ENCODE measurements at regions not wholly inside any gene's neighbourhood (a gene's known extent, or its start where the extent isn't known, plus 50 kb on each side); places are given as distances from the start of the nearest gene placed in this dataset.

DNA sequence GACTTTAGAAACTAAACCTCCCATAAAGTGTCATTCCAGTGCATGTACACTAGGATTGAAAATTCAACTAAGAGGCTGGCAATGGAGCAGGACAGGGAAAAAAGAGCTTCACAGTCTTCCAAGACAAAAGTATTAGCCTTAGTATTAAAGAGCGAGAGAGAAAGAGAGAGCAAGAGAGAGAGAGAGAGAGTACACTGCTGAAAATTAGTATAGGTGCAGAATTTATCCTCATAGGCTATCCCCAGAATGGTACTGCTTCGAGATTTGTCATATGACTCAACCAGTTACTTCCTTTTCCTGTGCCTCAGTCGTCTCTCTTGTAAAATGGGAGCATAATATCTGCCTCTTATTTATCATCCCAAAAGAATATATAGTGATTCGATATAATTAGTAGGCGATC, 543.2 kb upstream of the JARID2 start:
- DNase-seq (ENCODE audit: low read depth) = no peak

DNA sequence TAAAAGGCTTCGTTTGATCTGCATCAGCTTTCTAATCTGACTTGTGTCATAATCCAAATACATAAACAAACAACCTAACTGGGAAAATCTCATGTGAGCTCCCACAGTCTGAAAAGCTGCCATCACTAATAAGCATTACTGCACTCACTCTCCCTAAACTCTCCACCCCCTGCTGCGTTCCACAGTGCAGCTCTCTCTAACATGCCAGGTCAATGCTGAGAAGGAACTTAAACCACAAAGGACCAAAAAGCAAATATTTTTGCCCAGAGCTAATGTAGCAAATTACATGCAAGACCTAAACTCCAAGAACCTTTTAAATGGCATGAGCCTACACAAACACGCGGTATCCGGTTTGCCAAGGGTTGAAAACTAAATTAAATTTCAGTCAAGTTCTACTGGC, 542.3 kb upstream of the JARID2 start:
- DNase-seq (ENCODE audit: low read depth) = no peak

GRCh38 chr6:14704383-14705271, 541.2 kb upstream of the JARID2 start:
- DNase-seq (ENCODE audit: low read depth) = no peak

DNA sequence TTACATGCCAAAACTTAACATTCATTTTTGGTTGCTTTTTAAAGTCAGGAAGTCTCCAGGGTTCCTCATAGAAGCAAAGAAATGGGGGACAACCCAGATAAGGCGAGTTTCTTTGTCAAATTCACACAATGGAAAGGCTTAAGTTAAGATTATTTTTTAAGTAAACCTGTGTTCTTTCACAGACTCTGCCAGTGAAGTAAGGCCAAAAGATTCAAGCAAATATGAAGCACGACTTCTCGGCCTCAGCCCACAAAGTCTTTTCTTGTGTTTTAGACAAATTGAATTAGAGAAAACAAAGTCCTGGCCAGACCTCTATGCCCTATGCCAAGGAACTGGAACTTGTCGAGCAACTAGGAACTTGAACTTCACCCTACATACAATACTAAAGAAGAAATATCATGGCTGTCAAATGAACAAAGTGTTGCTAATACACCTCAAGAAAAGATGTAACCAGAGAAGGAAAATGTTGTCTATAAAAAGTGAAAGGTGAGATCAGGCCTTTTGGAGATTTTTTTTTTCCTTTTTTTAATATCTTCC, 540.0 kb upstream of the JARID2 start:
- DNase-seq (ENCODE audit: low read depth) = no peak

DNA sequence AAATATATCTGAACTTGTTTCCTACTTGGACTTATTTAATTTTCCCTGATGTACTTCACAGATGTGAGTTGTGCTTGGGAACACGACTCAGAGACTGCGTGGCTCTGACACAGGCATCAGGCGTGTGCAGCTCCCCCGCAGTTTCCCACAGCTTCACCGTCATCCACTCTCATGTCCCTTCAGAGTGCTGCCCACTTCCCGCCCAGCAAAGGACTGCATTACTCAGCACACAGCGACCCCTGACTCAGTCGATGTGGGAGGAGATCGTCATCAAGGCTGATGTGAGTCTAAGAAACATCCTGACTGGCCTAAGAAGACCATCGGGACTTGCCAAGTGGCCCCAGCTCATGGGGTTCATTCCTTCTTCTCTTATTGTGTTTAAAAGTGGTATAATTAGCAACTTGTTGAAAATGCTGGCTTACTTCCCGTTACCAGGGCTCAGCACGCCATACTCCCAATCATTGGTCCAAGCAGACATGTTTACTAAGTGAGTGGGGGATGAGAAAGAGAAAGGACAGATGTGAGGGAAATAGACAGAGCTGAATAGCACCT, 539.4 kb upstream of the JARID2 start:
- DNase-seq (ENCODE audit: low read depth) = no peak

DNA sequence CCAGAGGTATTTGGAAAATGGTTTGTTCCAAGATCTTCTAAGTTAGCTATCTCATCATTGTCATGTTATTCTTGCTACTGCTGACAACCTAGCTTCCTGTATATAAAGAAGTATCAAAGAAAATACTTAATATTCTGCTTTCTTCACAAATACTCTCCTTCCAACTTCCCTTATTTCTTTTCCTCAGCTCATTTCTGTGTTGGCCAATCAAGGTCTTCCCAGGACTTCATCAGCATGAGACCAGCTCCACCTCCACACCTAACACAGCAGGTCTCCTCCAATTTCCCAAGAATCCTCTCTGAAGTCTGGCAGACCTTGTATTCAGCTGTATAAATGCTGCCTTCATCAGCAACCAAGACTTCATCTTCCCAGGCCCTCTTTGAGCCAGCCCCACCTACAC, 538.6 kb upstream of the JARID2 start:
- DNase-seq (ENCODE audit: low read depth) = no peak

GRCh38 chr6:14707971-14708465, 537.9 kb upstream of the JARID2 start:
- no peak for DNase-seq (ENCODE audit: low read depth)

- DNase-seq (ENCODE audit: low read depth) = no peak
Measured at GRCh38 chr6:14709066-14709670, 536.7 kb upstream of the JARID2 start.

DNA sequence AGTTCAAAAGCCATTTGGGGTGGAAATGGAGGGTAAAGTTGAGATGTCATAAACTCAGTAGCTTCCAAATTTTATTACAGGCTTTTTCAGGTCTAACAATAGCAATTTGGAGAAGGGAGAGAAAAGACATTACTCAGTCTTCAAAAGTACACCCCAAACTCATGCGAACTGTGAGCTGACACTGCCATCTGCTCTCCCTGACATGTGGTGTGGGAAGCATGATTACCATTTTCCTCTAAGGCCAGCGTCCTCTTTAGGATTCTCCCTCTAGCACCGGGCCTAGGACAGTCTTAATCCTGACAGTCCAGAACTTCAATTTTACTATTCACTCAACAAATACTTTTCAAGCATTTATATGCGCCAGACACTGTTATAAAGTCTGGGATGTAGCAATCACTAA, 536.0 kb upstream of the JARID2 start:
- DNase-seq (ENCODE audit: low read depth) = no peak

- no peak for DNase-seq (ENCODE audit: low read depth)
Measured at GRCh38 chr6:14710421-14710820, 535.4 kb upstream of the JARID2 start.

DNA sequence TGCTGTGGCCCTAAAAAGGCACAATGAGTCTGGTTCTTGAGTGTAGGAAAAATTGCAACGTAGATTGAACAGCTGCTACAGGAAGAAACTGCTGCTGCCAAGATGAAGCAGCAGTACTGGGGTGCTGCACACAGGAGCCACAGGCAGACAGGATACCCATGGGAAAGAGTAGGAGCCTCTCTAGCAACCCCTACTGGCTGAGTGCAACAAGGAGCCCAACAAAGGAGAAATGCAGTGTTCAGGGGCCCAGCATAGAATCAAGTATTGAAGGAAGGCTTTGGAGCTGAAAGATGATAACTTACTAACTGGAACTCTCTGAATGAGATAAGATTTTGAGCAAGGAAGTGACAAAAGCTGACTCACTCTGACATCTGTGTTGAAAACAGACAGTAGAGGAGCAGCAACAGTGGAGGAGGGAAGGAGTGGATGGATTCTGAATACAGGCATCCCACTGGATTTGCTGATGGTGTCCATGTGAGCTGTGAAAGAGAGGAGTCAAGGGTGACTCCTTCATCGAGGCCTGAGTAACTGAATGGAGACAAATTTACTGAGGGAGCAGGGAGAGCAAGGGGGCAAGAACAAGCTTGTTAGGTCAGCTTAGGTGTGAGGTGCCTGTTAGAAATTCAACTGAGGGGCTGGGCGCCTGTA, 534.7 kb upstream of the JARID2 start:
- no peak for DNase-seq (ENCODE audit: low read depth)

DNA sequence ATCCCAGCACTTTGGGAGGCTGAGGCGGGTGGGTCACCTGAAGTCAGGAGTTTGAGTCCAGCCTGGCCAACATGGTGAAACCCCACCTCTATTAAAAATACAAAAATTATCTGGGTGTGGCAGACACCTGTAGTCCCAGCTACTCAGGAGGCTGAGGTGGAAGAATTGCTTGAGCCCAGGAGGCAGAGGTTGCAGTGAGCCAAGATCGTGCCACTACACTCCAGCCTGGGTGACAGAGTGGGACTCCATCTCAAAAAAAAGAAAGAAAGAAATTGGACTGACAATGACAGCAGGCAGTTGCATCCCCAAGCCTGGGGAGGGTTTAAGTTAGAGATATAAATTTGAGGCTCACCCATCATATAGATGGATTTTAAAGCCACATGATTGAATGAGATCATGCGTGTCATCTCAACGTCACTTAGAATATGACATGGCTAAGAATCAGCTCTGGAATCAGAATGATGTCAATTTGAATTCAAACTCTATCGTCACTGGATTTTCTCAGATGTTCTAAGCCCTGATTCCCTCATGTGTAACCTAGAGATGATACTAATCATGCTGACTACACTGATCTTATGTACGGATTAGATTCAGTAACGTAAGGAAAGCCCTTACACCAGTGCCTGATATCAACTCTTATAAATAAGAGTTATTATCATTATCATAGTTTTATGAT, 534.0 kb upstream of the JARID2 start:
- no peak for DNase-seq (ENCODE audit: low read depth)

DNA sequence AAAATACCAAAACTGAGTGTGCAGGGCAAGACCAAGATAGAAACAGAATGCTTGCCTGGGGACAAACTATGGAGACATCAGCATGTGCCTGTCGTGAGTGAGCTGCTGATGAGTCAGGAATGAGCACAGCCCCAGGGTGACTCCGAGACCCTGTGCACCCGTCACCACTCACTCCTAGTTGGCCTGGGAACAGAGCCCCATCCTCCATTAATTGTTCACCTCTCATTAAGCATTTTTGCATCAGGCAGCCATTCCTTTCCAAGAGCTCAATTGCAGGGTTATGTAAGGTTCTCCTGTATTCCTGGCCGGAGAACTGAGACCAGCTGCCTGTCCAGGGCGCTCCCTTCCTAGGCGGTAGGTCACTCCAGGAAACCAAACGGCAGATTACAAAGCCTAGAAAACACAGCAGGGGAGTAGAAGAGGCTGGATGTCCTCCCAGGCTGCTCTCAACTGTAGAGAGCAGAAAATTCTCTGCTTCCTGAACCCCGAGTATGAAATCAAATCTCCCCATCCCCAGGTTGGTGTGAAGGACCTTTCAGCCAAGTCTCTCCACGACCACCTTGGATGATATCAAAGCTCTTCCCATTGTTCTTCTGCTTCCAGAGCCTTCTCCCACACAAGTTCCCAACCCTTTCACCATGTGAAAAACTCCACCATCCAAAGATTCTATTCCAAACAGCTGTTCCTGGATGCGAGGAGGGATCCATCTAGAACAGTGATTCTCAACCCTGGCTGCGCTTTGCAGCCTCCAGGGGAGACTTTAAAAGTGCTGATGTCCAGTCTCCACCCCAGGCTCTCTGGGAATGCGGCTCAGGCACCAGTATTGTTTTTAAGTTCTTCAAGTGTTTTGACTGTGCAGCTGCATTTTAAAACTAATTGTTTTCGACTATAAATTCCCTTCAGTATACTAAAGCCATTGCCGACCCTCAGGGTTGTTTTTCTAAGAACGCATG, 532.6 kb upstream of the JARID2 start:
- DNase-seq (ENCODE audit: low read depth) = no peak

DNA sequence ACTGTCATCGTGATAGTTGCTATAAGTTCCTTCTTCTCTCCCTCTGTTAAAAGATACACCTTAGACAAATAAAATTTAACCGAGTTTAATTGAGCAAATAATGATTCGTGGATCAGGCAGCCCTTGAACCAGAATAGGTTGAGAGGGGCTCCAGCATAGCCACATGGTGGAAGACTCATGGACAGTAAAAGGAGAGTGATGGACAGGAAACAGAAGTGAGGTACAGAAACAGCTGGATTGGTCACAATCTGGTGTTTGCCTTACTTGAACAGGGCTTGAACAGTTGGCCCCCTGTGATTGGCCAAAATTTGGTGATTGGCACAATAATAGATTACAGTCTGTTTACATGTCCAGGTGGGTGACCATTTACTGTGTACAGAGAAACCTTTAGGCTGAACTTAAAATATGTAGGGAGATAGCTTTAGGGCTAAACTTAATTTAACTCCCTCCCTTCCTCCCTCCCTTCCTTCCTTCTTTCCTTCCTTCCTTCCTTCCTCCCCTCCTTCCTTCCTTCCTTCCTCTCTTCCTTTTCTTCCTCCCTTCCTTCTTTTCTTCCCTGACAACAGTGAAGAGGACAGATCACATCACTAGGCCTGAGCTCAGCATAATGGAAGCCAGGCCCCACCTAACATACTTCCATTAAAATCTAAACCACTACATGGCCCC, 531.8 kb upstream of the JARID2 start:
- no peak for DNase-seq (ENCODE audit: low read depth)

DNA sequence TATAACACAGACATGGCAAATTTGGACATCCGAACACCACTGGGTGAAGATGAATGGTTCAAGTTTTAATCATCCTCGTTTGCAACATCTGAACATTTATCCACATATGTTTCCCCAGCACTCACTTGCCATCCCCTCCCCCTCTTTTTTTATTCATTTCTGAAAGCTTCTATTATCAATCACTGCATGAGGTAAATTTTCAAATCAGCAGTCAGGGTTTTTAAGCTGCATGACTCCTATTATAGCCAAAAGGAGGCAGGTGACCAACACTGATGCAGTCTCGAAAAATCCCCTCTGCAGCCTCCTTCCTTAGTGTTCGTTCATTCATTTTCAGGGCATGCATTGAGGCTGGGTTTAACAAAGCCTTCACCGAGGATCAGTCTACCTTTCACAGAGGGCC, 530.8 kb upstream of the JARID2 start:
- DNase-seq (ENCODE audit: low read depth) = no peak

DNA sequence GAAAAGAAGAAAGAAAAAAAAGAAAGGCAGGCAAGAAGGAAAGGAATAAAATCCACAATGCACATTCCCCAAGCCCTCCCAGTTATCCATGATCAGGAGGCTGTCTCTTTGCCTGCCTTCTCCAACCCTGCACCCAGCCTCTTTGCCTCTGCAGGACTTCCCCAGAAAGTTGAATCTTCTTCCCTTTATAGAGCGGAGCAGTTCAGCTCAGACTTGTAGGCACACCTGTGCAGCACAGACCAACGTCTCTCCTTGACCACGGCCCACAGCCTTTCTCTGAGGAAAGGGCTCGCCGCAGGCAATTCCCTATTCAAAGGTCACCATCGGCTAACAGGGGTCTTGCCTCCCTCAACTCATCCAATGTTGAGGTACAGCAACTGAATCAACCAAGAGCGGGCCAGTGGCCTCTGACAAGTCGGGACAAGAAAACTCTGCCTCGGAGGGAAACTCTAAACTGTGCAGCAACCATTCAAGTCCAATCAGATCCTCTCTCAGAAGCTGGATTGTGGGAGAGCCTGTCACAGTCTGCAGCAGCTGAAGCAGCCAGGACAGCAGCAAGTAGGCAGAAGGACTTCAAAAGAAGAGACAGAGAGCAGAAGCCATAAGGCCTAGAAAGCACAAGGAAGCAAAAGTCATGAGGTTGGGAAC, 529.2 kb upstream of the JARID2 start:
- DNase-seq (ENCODE audit: low read depth) = no peak

DNA sequence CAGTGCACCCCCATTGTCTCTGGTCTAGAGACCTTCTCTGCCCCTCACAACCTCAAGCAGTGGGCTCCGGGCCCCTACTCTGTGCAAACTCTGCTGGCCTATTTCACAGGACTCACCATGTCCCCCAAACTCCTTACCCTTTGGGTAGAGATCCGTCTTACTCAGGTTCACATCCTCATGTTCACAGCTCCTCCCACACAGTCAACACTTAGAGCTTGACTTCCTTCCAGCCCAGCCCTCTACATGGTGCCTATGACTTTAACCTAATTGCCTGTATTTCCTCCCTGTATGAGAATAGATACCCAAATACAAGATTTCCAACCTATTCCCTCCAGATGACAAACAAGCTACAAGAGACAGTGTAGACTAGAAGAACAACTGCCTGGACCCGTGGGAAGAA, 528.6 kb upstream of the JARID2 start:
- DNase-seq (ENCODE audit: low read depth) = no peak

DNA sequence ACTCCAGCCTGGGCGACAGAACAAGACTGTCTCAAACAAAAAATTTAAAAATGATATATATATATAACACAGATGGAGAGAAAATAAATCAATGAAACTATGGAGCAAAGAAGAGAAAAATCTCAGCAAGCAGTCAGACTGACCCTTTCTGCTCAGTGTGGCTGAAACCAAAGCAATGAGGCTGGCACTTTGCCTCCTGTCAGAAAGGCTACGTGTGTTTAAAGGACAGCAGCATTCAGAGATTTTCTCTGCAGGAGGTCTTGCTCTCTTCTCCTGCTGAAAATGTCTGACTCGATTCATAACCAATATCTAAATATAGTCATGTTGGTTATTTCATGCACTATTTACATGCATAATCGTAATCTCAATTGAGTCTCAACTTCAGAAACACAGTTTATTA, 527.0 kb upstream of the JARID2 start:
- no peak for DNase-seq (ENCODE audit: low read depth)

DNA sequence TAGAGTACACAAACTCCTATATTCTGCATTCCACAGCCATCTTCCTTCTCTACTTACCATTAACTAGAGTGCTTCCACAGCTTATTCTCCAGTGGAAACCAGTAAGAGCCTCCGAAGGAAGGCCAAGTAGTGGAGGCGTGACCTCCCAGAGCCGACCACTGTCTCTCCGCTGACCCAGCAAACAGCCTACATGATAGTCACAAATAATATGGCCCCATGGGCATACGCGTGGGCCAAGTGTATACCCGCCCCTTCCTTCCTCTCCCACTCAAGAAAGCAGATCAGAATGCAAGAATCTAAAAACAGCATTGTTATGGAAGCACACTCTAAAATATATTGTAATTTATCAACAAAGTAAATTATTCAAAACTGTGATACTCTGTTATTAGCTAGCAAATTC, 526.6 kb upstream of the JARID2 start:
- no peak for DNase-seq (ENCODE audit: low read depth)
